ENCODE measurements at regions not wholly inside any gene's neighbourhood (a gene's known extent, or its start where the extent isn't known, plus 50 kb on each side); places are given as distances from the start of the nearest gene placed in this dataset.
"Not testable (repeated sequence)": the region's sequence is repeated elsewhere in the genome, so short reads cannot be mapped to it uniquely, and the experiment has no call there.

- no peak for DNase-seq
Measured at GRCh38 chr4:159673221-159673620, 570.3 kb downstream of the RAPGEF2 start.

GRCh38 chr4:159674241-159674640, 571.4 kb downstream of the RAPGEF2 start:
- DNase-seq = no peak

- DNase-seq = no peak
Measured at GRCh38 chr4:159677521-159677920, 574.6 kb downstream of the RAPGEF2 start.

- DNase-seq = no peak
Measured at GRCh38 chr4:159682996-159683395, 580.1 kb downstream of the RAPGEF2 start.

- no peak for DNase-seq
Measured at GRCh38 chr4:159684061-159684460, 581.2 kb downstream of the RAPGEF2 start.

- peak in 1 of 2 donors; percentile 16 for DNase-seq
Measured at GRCh38 chr4:159685340-159686092, 582.6 kb downstream of the RAPGEF2 start.

- no peak for DNase-seq
Measured at GRCh38 chr4:159689526-159689925, 586.6 kb downstream of the RAPGEF2 start.

- no peak for DNase-seq
Measured at GRCh38 chr4:159697322-159698283, 594.7 kb downstream of the RAPGEF2 start.

GRCh38 chr4:159698336-159698735, 595.5 kb downstream of the RAPGEF2 start:
- DNase-seq = no peak

GRCh38 chr4:159702200-159702599, 599.3 kb downstream of the RAPGEF2 start:
- no peak for DNase-seq

- peak in 1 of 2 donors; percentile 19 for DNase-seq
Measured at GRCh38 chr4:159705334-159705733, 602.5 kb downstream of the RAPGEF2 start.

- DNase-seq = no peak
Measured at GRCh38 chr4:159706704-159707103, 603.8 kb downstream of the RAPGEF2 start.

- not testable (repeated sequence) for DNase-seq
Measured at GRCh38 chr4:159715180-159715579, 612.3 kb downstream of the RAPGEF2 start.

- DNase-seq = no peak
Measured at GRCh38 chr4:159719531-159719930, 616.7 kb downstream of the RAPGEF2 start.

GRCh38 chr4:159722052-159722451, 619.2 kb downstream of the RAPGEF2 start:
- DNase-seq = no peak

- no peak for DNase-seq
Measured at GRCh38 chr4:159722918-159723317, 620.0 kb downstream of the RAPGEF2 start.

- DNase-seq = no peak
Measured at GRCh38 chr4:159723341-159724048, 620.6 kb downstream of the RAPGEF2 start.

GRCh38 chr4:159725571-159725970, 622.7 kb downstream of the RAPGEF2 start:
- no peak for DNase-seq

- no peak for DNase-seq
Measured at GRCh38 chr4:159735281-159736207, 632.7 kb downstream of the RAPGEF2 start.

- no peak for DNase-seq
Measured at GRCh38 chr4:159736411-159736810, 633.5 kb downstream of the RAPGEF2 start.

- DNase-seq = no peak
Measured at GRCh38 chr4:159743971-159744370, 641.1 kb downstream of the RAPGEF2 start.

- DNase-seq = no peak
Measured at GRCh38 chr4:159747983-159748382, 645.1 kb downstream of the RAPGEF2 start.

Data from hippocampal formation (tissue), 2 donors.